HuH-7.5 (cell line): ENCODE measurements at regions not wholly inside any gene's neighbourhood (a gene's known extent, or its start where the extent isn't known, plus 50 kb on each side); places are given as distances from the start of the nearest gene placed in this dataset.

Source experiments
- DNase-seq: peaks from one replicate; pipeline ENCODE4 v3.0.0; 2011; ENCODE audit warnings: low spot score

- DNase-seq, result no peak
Measured at GRCh38 chr16:64459402-64459801, 662.5 kb downstream of the CDH11 start.

DNA sequence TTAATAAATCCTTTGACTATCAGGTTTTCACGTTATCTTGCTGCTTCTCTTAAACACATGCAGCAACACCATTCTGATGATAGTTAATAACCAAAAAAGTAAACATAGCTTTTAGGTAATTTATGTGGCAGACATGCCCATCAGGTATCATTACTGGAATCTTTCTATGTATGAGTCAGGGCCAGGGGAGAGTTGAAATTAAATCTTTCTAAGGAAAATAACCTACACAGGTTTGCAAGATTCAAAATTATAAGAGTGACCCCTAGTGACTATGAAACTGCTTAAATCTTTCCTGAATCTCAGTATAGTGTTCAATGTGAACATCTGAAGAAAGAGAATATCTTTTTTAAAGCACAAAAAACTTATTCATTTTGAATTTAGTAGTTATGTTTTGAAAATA lies 666.6 kb downstream of the CDH11 start:
- no peak for DNase-seq

DNA sequence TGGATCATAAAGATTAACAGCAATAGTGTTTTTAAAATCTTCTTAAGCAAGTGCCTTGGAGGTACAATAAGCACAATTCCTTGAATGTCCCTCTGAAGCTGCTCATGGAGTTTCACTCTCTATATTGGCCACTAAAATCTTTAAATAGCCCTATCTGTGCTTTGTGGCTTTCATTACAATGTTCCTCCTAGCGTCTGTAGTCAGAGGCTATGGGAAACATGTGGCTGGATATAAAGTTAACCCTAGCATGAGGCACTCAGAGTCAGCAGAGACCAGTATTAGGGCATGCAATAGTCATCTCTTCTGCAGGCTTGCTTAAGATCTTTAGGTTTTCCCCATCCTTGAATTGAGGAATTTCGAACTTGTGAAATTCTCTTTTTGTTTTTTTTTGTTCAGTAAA lies 668.2 kb downstream of the CDH11 start:
- DNase-seq, result no peak

DNA sequence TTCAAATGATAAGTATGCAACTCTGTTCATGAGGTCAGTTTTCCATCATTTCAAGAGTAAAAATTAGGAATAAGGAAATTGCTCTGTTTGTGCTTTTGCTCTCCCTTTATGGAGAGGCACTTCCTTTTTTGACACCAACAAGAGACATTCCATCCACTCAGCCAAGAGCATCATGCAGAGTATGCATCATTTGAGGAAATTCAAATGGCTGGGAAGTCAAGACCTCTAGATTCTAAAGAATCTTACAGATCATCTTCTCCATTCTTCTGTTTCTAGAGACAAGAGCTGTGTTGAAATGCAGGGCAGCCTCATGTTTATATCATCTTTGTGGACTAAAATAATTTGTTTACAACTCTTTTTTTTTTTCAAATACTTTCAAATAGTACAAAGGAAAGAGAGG lies 669.4 kb downstream of the CDH11 start:
- no peak for DNase-seq

DNA sequence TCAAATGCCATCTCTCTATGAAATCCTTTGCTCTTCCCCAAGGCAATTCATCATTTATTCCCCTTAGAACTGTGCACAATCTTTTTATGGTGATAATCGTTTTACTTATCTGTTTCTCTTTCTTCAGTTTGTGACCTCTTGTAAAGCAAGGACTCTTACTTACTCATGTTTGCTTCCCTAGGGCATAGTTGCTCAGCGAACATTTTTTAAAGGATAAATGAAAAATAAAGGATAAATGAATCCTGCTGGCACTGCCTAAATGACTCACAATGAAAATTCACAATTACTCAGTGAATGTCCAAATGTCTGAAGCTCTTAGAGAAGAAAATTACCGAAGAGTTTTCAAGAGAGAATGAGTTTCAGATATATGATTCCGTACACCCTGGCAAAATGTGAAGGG lies 671.7 kb downstream of the CDH11 start:
- no peak for DNase-seq

- no peak for DNase-seq
Measured at GRCh38 chr16:64449506-64449905, 672.4 kb downstream of the CDH11 start.

- DNase-seq, result no peak
Measured at GRCh38 chr16:64445649-64446048, 676.2 kb downstream of the CDH11 start.

DNA sequence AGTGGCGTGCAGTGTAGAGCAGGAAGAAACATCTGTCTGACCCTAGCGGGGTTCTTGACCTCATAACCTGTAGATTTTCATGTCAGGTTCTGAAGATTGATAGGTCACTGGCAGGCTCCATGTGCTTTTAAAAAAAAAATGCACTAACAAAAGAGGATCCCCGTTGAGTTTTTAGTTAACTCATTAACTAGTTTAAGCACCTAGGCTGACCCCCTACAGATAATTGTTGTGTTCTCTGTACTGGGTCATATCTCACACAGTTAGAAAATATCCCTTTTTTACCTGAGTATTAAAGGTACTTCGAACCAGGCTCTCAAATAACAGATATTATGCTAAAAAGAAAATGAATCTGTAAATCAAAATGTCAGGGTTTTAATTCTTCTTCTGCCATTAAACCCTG lies 676.6 kb downstream of the CDH11 start:
- no peak for DNase-seq

DNA sequence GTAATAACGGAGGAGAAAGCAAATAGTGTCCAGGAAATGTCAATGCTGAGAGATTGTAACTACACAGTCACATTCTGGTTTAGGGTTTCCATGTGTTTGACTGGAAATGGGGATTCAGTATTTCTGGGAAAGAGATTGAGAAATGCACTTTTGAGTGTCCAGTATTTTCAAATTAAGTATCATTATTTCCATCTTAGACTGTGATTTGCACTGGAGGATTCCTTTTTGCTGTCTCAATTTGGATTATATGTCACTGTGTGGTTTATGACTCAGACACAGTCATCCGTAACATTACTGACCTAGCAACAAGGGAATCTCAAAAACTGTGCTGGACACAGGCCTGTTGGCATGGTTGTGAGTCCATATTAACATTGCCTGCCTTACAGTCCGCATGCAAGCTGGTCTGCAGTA lies 681.4 kb downstream of the CDH11 start:
- no peak for DNase-seq

DNA sequence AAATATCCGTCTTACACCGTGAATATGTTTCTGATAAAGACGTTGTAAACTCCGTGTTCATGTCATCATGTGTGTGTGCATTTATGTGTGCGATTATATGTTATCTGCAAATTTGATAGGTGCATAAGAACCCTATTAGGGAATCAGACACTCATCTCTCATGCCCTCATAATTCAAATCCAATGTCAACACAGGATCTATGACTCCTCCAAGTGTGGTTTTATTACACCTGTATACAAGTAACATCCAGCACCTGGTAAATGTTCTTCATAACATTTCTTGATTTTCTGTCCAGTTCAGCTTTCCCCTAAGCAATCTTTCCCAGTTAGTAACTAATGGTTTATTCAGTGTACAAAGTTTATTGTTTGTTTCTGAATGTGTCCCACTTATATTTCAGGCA lies 681.9 kb downstream of the CDH11 start:
- DNase-seq, result no peak

- no peak for DNase-seq
Measured at GRCh38 chr16:64437706-64438324, 684.0 kb downstream of the CDH11 start.

DNA sequence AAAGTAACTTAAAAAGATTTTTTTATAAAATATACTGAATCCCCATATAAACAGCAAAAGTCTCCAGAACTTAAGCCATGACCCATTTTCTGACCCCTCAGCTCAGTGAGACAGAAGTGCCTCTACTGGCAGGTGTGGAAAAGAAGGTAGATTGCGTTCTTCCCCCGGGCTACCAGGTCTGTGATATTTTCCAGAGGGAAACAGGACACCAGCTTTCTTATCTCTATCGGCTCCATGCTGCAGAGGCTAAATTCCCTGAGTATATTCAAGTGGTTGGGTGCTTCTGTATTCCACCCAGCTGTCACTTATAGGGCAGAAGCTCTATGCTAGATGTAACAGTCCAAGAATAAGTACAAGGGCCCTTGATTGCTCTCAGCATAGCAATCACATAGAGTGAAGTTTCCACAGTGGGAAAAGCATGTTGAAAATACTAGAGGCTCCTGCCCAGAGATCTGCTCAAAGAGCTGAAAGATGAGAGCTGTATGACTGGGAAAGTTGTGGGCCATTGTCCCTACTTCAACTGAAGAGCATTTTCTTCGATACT lies 687.3 kb downstream of the CDH11 start:
- DNase-seq, result no peak

- DNase-seq, result no peak
Measured at GRCh38 chr16:64428463-64429113, 693.3 kb downstream of the CDH11 start.

DNA sequence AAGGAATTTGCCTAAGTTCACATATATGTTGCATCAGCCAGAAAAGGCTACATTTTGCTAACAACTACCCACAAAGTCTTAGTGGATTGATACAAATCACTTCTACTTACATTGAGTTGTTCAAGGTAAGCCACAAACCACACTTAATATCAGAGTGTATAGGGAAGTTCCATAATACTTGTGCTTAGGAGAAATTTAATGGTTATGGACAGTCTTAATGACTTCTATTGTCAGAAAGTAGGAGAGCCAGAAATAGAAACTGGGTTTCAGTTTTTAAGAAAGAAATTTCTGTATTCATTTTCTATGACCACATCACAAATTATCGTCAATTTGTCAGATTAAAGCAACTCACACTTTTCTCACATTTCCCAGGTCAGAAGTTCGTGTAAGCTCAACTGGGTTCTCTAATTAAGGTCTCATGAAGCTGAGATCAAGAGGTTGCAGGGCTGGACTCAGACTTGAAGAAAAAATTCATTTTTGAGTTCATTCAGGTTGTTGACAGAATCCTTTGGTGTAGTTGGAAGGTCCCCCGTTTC lies 695.7 kb downstream of the CDH11 start:
- no peak for DNase-seq

DNA sequence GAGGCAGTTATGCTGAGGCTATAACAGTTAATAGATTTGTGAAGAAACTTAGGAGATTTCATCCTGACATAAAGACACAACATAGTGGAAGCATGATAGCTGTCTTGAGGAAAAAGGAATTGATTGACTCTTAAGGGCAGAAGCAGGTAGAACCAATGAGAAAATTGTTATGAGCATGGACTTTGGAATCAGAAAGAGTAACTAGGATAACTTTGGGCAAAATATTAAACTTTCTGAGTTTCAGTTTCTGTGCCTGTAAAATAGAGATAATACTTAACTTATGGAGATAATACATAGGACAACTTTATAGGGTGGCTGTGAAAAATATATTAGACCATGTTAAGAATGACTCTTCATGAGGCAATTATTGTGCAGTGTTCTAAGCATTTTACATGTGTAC lies 696.5 kb downstream of the CDH11 start:
- DNase-seq, result no peak

GRCh38 chr16:64422259-64422658 lies 699.6 kb downstream of the CDH11 start:
- no peak for DNase-seq

- DNase-seq, result no peak
Measured at GRCh38 chr16:64421515-64421914, 700.3 kb downstream of the CDH11 start.

DNA sequence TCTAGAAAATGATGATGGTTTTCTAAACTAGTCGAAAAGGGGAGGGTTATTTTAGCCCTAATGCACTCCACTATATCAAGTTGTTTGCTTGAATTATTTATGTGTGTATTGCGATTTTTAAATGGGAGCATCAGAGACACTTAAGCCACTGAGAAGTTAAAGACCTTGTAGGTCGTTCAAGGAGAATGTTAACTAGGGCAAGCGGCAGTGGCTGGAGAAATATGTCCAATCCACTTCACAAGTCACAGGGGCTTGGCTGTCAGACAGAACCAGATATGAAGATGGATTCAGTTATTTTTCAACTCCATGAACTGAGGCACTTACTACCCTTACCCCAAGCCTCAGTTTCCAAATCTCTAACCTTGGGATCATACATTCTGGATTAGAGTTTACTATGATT lies 702.0 kb downstream of the CDH11 start:
- DNase-seq, result no peak

GRCh38 chr16:64417711-64418227 lies 704.1 kb downstream of the CDH11 start:
- DNase-seq, result no peak

DNA sequence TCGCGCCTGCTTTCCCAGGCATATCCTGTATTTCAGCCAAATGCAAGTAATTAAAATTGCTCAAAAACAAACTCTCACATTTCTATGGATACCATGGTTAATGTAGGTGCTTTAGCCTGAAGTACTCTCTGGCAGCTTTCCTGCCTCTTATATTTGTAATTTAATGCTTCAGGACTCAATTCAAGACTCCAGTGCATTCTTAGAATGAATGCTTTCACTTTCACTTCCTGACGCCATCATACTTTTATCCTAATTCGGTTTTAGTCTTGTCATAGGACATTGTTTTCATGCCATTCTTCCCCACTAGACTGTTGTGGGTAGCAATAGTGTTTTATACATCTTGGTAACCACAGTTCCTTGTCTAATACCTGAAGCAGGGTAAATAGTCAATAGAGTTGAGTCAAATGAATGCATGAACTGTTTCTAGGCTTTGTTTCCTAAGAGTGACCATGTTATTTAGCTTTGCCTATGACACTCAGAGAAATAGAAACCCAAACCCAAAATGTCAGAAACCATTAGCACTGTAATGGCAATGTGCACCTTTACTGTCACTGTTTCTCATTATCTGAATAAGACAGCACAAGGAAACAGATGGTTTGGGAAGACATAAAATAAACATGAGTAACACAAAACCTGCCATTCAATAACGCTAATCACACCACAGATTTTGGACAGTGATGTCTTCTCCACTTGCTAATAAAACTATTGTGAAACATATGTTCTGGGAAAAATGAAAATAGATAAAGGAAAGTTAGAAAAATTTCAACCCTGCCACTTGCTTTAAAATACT lies 705.5 kb downstream of the CDH11 start:
- DNase-seq, result no peak

- DNase-seq, result no peak
Measured at GRCh38 chr16:64412578-64413280, 709.1 kb downstream of the CDH11 start.

DNA sequence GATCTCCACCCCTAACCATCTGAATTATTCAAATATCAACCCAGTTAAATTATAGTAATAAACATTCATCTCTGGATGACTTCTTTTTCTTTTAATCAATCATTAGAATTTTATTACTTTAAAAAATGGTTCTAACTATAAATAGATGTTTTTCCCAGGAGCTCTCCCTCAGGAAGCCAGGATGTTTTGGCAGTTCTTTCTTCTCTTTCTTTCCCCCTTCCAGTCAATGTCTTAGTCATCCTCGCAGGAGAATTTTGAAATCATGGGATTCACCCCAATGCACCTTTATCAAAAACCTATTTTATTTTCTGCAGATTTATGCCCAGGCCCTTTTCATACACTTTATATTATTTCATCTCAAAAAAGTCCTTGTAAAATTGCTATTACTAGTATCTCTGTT lies 711.6 kb downstream of the CDH11 start:
- DNase-seq, result no peak
